ENCODE measurements at regions not wholly inside any gene's neighbourhood (a gene's known extent, or its start where the extent isn't known, plus 50 kb on each side); places are given as distances from the start of the nearest gene placed in this dataset.

- intact Hi-C loops (cut with DNase I), result no loop called here
- no peak overlapping the region for H3K4me3 ChIP-seq (ENCODE audit: low read length)
- DNase-seq (no peak), ATAC-seq (no peak)
- WGBS, result 98% methylated on average over 1 of the region's 1 CpG
- H3K4me1 ChIP-seq (ENCODE audit: control insufficient read depth, insufficient read depth, low read length), result no peaks in the 10 kb centered on the region
- H3K9me3 ChIP-seq (ENCODE audit: control insufficient read depth, low read length), result no peaks in the 10 kb centered on the region
- no peak overlapping the region for H3K27ac ChIP-seq (ENCODE audit: low read length)
- no peaks in the 10 kb centered on the region for H3K27me3 ChIP-seq (ENCODE audit: control insufficient read depth, insufficient read depth)
Observed at GRCh38 chr6:23511817-23512216, 614.2 kb upstream of the NRSN1 start.

DNA sequence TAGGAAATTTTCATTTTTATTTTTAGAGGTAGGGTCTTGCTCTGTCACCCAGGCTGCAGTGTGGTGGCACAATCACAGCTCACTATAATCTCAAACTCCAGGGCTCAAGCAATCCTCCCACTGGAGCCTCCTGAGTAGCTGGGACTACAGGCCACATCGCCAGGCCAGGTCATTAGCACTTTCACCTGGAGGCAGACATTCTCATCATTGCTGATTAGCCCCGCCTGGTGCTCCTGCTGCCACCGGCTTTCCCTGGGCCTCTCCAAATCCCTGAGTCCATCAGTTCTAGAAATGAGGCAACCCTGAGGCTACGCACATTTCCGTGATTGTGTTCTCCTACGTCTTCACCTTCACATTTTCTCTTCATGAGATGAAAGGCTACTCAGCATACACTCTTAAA is 607.7 kb upstream of the NRSN1 start:
- intact Hi-C loops (cut with DNase I), result no loop called here
- WGBS, result 94% methylated on average over 6 of the region's 6 CpGs
- DNase-seq (no peak), ATAC-seq (no peak)
- Histone ChIP-seq H3K9me3 (ENCODE audit: control insufficient read depth, low read length) (no peaks in the 10 kb centered on the region), H3K27me3 (ENCODE audit: control insufficient read depth, insufficient read depth) (no peaks in the 10 kb centered on the region), H3K4me1 (ENCODE audit: control insufficient read depth, insufficient read depth, low read length) (no peaks in the 10 kb centered on the region), H3K4me3 (ENCODE audit: low read length) (no peak overlapping the region), H3K27ac (ENCODE audit: low read length) (no peak overlapping the region)

DNA sequence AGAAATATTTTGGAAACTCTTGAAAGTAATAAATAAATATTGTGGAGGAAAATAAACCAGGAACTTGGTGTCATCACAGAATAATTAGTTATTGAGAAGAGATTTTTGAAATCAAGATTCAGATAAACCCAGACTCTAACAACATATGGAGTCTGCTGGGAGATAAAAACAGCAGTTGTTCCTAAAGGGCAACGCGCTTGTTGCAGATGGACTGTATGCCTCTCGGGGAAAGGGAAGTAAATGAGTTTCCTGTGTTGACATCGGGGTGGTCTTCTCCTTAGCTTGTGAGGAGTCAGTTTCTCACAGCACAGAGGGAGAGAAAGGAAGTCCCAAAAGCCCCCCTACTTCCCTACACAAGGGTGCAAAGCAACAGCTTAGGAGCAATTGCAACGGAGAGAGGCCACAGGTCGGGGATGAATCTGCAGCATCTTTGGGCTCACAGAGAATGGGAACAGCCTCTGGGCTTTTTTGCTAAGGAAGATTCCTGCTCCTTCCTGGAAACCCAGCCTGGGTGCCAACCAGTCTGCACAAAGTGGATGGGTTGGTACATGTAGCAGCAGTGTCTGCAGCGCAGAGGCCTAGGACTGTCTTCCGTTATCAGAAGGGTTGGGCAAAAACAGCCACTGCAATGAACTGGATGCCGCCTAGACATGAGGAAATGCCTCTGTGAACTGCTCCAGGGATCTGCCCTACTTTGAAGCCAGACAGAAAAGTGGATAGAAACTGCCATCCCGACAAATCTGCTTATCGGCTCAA is 603.0 kb upstream of the NRSN1 start:
- H3K4me1 ChIP-seq (ENCODE audit: control insufficient read depth, insufficient read depth, low read length), result no peaks in the 10 kb centered on the region
- no peaks in the 10 kb centered on the region for H3K27me3 ChIP-seq (ENCODE audit: control insufficient read depth, insufficient read depth)
- H3K9me3 ChIP-seq (ENCODE audit: control insufficient read depth, low read length), result no peaks in the 10 kb centered on the region
- intact Hi-C loops (cut with DNase I), result no loop called here
- no peak overlapping the region for H3K4me3 ChIP-seq (ENCODE audit: low read length)
- ATAC-seq (no peak), DNase-seq (no peak)
- 57% methylated on average over 11 of the region's 11 CpGs for WGBS
- H3K27ac ChIP-seq (ENCODE audit: low read length), result no peak overlapping the region

DNA sequence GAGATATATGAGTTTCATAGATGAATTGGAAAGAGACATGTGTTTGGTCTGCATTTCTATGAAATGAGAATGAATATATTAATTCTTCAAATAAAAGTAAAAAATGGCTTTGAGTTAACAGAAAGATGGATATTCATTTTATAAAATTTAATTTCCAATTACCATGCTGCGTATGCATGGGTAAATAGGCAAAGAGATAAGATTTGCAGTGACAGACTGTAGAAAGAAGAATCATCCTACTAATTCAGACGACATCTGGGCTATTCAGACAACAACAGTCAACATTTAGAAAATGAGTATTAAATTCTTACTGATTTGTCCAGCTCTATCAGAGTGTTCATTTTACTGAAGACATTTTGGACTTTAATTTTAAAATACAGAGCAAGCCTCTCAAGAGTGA is 602.2 kb upstream of the NRSN1 start:
- DNase-seq (no peak), ATAC-seq (no peak)
- intact Hi-C loops (cut with DNase I), result no loop called here
- Histone ChIP-seq H3K9me3 (ENCODE audit: control insufficient read depth, low read length) (no peaks in the 10 kb centered on the region), H3K4me1 (ENCODE audit: control insufficient read depth, insufficient read depth, low read length) (no peaks in the 10 kb centered on the region), H3K4me3 (ENCODE audit: low read length) (no peak overlapping the region), H3K27ac (ENCODE audit: low read length) (no peak overlapping the region), H3K27me3 (ENCODE audit: control insufficient read depth, insufficient read depth) (no peaks in the 10 kb centered on the region)
- WGBS, result 90% methylated on average over 2 of the region's 2 CpGs

DNA sequence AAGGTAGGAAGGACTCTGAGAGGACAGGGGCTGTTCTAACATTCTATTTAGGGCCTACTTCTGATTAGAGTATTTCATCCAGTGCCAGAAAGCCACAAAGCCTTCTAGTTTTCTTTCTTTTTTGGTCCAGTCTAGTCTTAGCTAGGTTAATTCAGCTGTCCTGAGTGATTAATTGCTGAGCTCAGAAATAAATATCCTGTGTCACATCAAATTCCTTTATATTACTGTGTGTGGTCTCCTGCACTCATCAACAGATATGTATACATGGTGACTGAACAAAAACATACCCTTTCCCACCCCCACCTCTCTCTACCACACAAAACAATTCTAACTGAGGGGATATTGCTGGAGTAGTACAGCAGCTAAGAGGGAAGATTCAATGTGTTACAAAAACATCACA is 601.5 kb upstream of the NRSN1 start:
- Histone ChIP-seq H3K9me3 (ENCODE audit: control insufficient read depth, low read length) (no peaks in the 10 kb centered on the region), H3K27ac (ENCODE audit: low read length) (no peak overlapping the region), H3K4me3 (ENCODE audit: low read length) (no peak overlapping the region), H3K27me3 (ENCODE audit: control insufficient read depth, insufficient read depth) (no peaks in the 10 kb centered on the region), H3K4me1 (ENCODE audit: control insufficient read depth, insufficient read depth, low read length) (no peaks in the 10 kb centered on the region)
- intact Hi-C loops (cut with DNase I), result no loop called here
- ATAC-seq, result no peak
- DNase-seq, result no peak

GRCh38 chr6:23526526-23526925 is 599.5 kb upstream of the NRSN1 start:
- no peaks in the 10 kb centered on the region for H3K4me1 ChIP-seq (ENCODE audit: control insufficient read depth, insufficient read depth, low read length)
- WGBS, result 70% methylated on average over 5 of the region's 5 CpGs
- H3K27ac ChIP-seq (ENCODE audit: low read length), result no peak overlapping the region
- intact Hi-C loops (cut with DNase I), result no loop called here
- H3K9me3 ChIP-seq (ENCODE audit: control insufficient read depth, low read length), result no peaks in the 10 kb centered on the region
- no peak overlapping the region for H3K4me3 ChIP-seq (ENCODE audit: low read length)
- no peaks in the 10 kb centered on the region for H3K27me3 ChIP-seq (ENCODE audit: control insufficient read depth, insufficient read depth)
- ATAC-seq (no peak), DNase-seq (no peak)

- Histone ChIP-seq H3K9me3 (ENCODE audit: control insufficient read depth, low read length) (no peaks in the 10 kb centered on the region), H3K4me1 (ENCODE audit: control insufficient read depth, insufficient read depth, low read length) (no peaks in the 10 kb centered on the region), H3K27me3 (ENCODE audit: control insufficient read depth, insufficient read depth) (no peaks in the 10 kb centered on the region), H3K27ac (ENCODE audit: low read length) (no peak overlapping the region), H3K4me3 (ENCODE audit: low read length) (no peak overlapping the region)
- 41% methylated on average over 2 of the region's 2 CpGs for WGBS
- no peak for ATAC-seq
- intact Hi-C loops (cut with DNase I), result no loop called here
- DNase-seq, result no peak
Observed at GRCh38 chr6:23529902-23530301, 596.1 kb upstream of the NRSN1 start.

DNA sequence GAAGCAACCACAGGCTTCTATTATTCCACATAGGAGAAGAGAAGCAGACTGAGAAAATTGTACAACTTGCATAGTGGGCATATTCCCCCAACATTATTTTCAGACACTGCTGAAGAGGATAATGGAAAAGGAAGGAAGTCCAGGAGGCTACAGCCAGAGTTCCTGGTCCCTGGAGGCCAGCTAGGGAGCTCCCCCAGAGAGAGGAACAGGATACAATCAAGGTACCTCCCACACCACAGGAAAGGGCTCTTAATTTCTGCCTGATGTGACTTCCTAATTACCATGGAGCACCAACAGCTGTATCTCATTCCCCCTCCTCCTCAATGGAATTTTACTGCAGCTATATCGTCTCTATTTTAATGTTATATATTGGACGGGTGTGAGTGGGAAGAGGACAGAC is 594.3 kb upstream of the NRSN1 start:
- no peak for DNase-seq
- no peaks in the 10 kb centered on the region for H3K4me1 ChIP-seq (ENCODE audit: control insufficient read depth, insufficient read depth, low read length)
- H3K27me3 ChIP-seq (ENCODE audit: control insufficient read depth, insufficient read depth), result no peaks in the 10 kb centered on the region
- intact Hi-C loops (cut with DNase I), result no loop called here
- no peaks in the 10 kb centered on the region for H3K9me3 ChIP-seq (ENCODE audit: control insufficient read depth, low read length)
- 43% methylated on average over 2 of the region's 2 CpGs for WGBS
- H3K27ac ChIP-seq (ENCODE audit: low read length), result no peak overlapping the region
- H3K4me3 ChIP-seq (ENCODE audit: low read length), result no peak overlapping the region
- no peak for ATAC-seq

- no peak overlapping the region for H3K4me3 ChIP-seq (ENCODE audit: low read length)
- H3K27me3 ChIP-seq (ENCODE audit: control insufficient read depth, insufficient read depth), result no peaks in the 10 kb centered on the region
- intact Hi-C loops (cut with DNase I), result no loop called here
- no peaks in the 10 kb centered on the region for H3K9me3 ChIP-seq (ENCODE audit: control insufficient read depth, low read length)
- ATAC-seq (peak in 1 of 2 donors; percentile 49), DNase-seq (no peak)
- H3K4me1 ChIP-seq (ENCODE audit: control insufficient read depth, insufficient read depth, low read length), result no peaks in the 10 kb centered on the region
- no peak overlapping the region for H3K27ac ChIP-seq (ENCODE audit: low read length)
Observed at GRCh38 chr6:23532227-23532626, 593.8 kb upstream of the NRSN1 start.

GRCh38 chr6:23533311-23533710 is 592.7 kb upstream of the NRSN1 start:
- H3K4me1 ChIP-seq (ENCODE audit: control insufficient read depth, insufficient read depth, low read length), result no peaks in the 10 kb centered on the region
- no peaks in the 10 kb centered on the region for H3K9me3 ChIP-seq (ENCODE audit: control insufficient read depth, low read length)
- intact Hi-C loops (cut with DNase I), result no loop called here
- 97% methylated on average over 2 of the region's 2 CpGs for WGBS
- no peak for ATAC-seq
- DNase-seq, result no peak
- no peak overlapping the region for H3K27ac ChIP-seq (ENCODE audit: low read length)
- no peak overlapping the region for H3K4me3 ChIP-seq (ENCODE audit: low read length)
- H3K27me3 ChIP-seq (ENCODE audit: control insufficient read depth, insufficient read depth), result no peaks in the 10 kb centered on the region

DNA sequence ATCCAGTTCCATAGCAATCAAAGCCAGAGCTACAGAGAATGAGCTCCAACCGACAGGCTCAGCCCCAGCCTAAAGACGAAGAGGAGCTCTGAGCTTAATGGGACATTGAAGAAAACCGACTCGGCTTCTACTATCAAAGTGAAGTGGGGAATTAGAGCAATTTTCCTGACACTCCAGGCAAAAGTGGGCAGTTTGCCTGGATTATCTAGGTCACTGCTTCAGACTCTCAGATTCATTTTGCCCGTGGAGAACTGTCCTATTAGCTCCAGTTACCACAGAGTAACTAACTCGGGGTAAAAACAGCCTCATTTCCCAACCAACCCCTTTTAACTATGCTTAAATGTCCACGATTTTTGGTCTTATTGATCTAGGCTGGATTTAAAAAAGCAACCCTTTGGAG is 592.1 kb upstream of the NRSN1 start:
- H3K4me3 ChIP-seq (ENCODE audit: low read length), result no peak overlapping the region
- H3K4me1 ChIP-seq (ENCODE audit: control insufficient read depth, insufficient read depth, low read length), result no peaks in the 10 kb centered on the region
- ATAC-seq (peak in 1 of 2 donors; percentile 51), DNase-seq (no peak)
- 37% methylated on average over 7 of the region's 7 CpGs for WGBS
- intact Hi-C loops (cut with DNase I), result no loop called here
- H3K27ac ChIP-seq (ENCODE audit: low read length), result no peak overlapping the region
- no peaks in the 10 kb centered on the region for H3K9me3 ChIP-seq (ENCODE audit: control insufficient read depth, low read length)
- no peaks in the 10 kb centered on the region for H3K27me3 ChIP-seq (ENCODE audit: control insufficient read depth, insufficient read depth)

DNA sequence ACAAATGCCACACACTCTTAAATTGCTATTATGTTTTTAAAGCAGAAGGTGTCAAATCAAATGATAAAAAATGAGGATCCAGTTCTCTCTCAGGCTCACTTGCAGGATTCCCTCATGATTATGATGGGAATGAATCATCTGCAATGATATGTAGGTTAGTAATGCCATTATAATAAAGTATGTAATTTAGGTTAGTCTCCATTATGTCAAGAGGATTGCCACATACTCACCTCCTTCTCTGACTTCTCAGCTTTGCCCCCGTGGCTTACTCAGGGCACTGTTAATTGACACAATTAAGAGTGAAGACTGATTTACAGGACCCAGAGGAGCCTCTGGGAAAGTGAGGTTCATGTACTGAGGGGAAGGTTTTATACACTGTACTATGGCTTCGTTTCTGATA is 591.7 kb upstream of the NRSN1 start:
- ATAC-seq (no peak), DNase-seq (no peak)
- H3K4me3 ChIP-seq (ENCODE audit: low read length), result no peak overlapping the region
- 89% methylated on average over 2 of the region's 2 CpGs for WGBS
- intact Hi-C loops (cut with DNase I), result no loop called here
- no peaks in the 10 kb centered on the region for H3K9me3 ChIP-seq (ENCODE audit: control insufficient read depth, low read length)
- no peaks in the 10 kb centered on the region for H3K27me3 ChIP-seq (ENCODE audit: control insufficient read depth, insufficient read depth)
- H3K4me1 ChIP-seq (ENCODE audit: control insufficient read depth, insufficient read depth, low read length), result no peaks in the 10 kb centered on the region
- H3K27ac ChIP-seq (ENCODE audit: low read length), result no peak overlapping the region

Measured in right cardiac atrium (tissue), 5 donors.